ENCODE measurements at regions not wholly inside any gene's neighbourhood (a gene's known extent, or its start where the extent isn't known, plus 50 kb on each side); places are given as distances from the start of the nearest gene placed in this dataset.
"Not testable (repeated sequence)": the region's sequence is repeated elsewhere in the genome, so short reads cannot be mapped to it uniquely, and the experiment has no call there.

- H3K4me3 ChIP-seq (ENCODE audit: insufficient read depth, low read depth, low read length); POLR2A ChIA-PET (ENCODE audit: unreplicated experiment); H3K79me1 ChIP-seq (ENCODE audit: low read depth in 1 of 2, low read length in 2 of 2); H3K4me1 ChIP-seq (ENCODE audit: control insufficient read depth, insufficient read depth, low read length); BruUV-seq (replicated peaks); H3K14ac ChIP-seq (replicated peaks; ENCODE audit: low read depth, low read length); H3K23ac ChIP-seq (ENCODE audit: low read depth, low read length); H4K20me1 ChIP-seq (ENCODE audit: insufficient read depth, low read length); H3K27me3 ChIP-seq (ENCODE audit: control insufficient read depth, insufficient read depth, low read length); intact Hi-C loops (cut with micrococcal nuclease); H3K27ac ChIP-seq (ENCODE audit: insufficient read depth, low read length); H3K56ac ChIP-seq (ENCODE audit: extremely low read depth, insufficient read depth, low read length); H4K8ac ChIP-seq (ENCODE audit: low read depth in 2 of 2, low read length in 2 of 2); H4K5ac ChIP-seq (ENCODE audit: low read depth, low read length); H4K91ac ChIP-seq (ENCODE audit: insufficient read depth, low read depth, low read length); H2BK20ac ChIP-seq (ENCODE audit: low read depth, low read length); H2BK15ac ChIP-seq (ENCODE audit: low read depth, low read length); H2BK120ac ChIP-seq (ENCODE audit: low read depth, low read length); H3K4me2 ChIP-seq (ENCODE audit: low read depth, low read length); H2AFZ ChIP-seq (replicated peaks; ENCODE audit: low read length, poor library complexity); DNase-seq; H2AK9ac ChIP-seq (replicated peaks; ENCODE audit: low read depth, low read length, poor library complexity); H2BK5ac ChIP-seq (ENCODE audit: low read depth, low read length, poor library complexity, severe bottlenecking); H3K9ac ChIP-seq (ENCODE audit: low read depth, low read length); H2AK5ac ChIP-seq (ENCODE audit: low read depth, low read length); CTCF ChIA-PET; H3K18ac ChIP-seq (ENCODE audit: low read depth, low read length); ATAC-seq (ENCODE audit: low read depth); in situ Hi-C loops (cut with MboI; ENCODE audit: low sequenced_read_pairs); H3K9me3 ChIP-seq (ENCODE audit: control insufficient read depth, insufficient read depth, low read length); dilution Hi-C loops (cut with HindIII; ENCODE audit: low sequenced_read_pairs, unreplicated experiment); H3K9me1 ChIP-seq (ENCODE audit: insufficient read depth, low read length); H3K36me3 ChIP-seq (ENCODE audit: control insufficient read depth, insufficient read depth, low read length); H3K4ac ChIP-seq (ENCODE audit: low read depth, low read length): not testable (repeated sequence)
- WGBS, 2 experiments (ENCODE audit: extremely low coverage in 2 of 2, insufficient read length in 1 of 2) = no CpG with 5 or more reads among the region's 5 CpGs
Measured at GRCh38 chrX:81945911-81946310, 744.0 kb downstream of the SH3BGRL start.
